T-helper 17 cell (primary cell): ENCODE measurements at regions not wholly inside any gene's neighbourhood (a gene's known extent, or its start where the extent isn't known, plus 50 kb on each side); places are given as distances from the start of the nearest gene placed in this dataset.
"Not testable (repeated sequence)": the region's sequence is repeated elsewhere in the genome, so short reads cannot be mapped to it uniquely, and the experiment has no call there.

Experiments used
- ATAC-seq: fragments of 150-1000 bp; cut with Tn5 transposase; 2 replicates; pipeline ENCODE4 v1.10.0; 2021; ENCODE audit warnings: mild to moderate bottlenecking, moderate library complexity
- DNase-seq, 3 donors: peaks; one replicate each; pipeline versions ENCODE4 v3.0.0 to v3.0.0-alpha.2; 2020 to 2021
- H3K9me3 ChIP-seq: one replicate; pipeline ENCODE4 v1.7.0; 2013; ENCODE audit warnings: low read length, mild to moderate bottlenecking; ENCODE audit not compliant: control insufficient read depth, poor library complexity, severe bottlenecking
- H3K27ac Mint-ChIP-seq: one replicate; pipeline ENCODE4 v1.8.0; 2022; ENCODE audit warnings: mild to moderate bottlenecking, moderate library complexity, mixed read lengths
- H3K27me3 Mint-ChIP-seq: one replicate; pipeline ENCODE4 v1.8.0; 2022; ENCODE audit warnings: mixed read lengths
- H3K36me3 Mint-ChIP-seq: one replicate; pipeline ENCODE4 v1.8.0; 2022; ENCODE audit warnings: low read depth, mixed read lengths
- H3K4me1 Mint-ChIP-seq: one replicate; pipeline ENCODE4 v1.8.0; 2022; ENCODE audit warnings: mild to moderate bottlenecking, mixed read lengths
- H3K4me3 Mint-ChIP-seq: one replicate; pipeline ENCODE4 v1.8.0; 2022; ENCODE audit warnings: mild to moderate bottlenecking, moderate library complexity, mixed read lengths

GRCh38 chr2:87291400-87292200 lies 270.0 kb upstream of the PLGLB1 start:
- H3K4me3 Mint-ChIP-seq, ATAC-seq, DNase-seq, H3K9me3 ChIP-seq, H3K4me1 Mint-ChIP-seq, H3K27ac Mint-ChIP-seq, H3K27me3 Mint-ChIP-seq, H3K36me3 Mint-ChIP-seq: not testable (repeated sequence)

GRCh38 chr2:87293931-87294594 lies 272.4 kb upstream of the PLGLB1 start:
- H3K36me3 Mint-ChIP-seq, H3K4me1 Mint-ChIP-seq, ATAC-seq, H3K9me3 ChIP-seq, H3K27ac Mint-ChIP-seq, DNase-seq, H3K4me3 Mint-ChIP-seq, H3K27me3 Mint-ChIP-seq: not testable (repeated sequence)

- H3K27ac Mint-ChIP-seq, H3K4me3 Mint-ChIP-seq, DNase-seq, H3K27me3 Mint-ChIP-seq, H3K9me3 ChIP-seq, ATAC-seq, H3K4me1 Mint-ChIP-seq, H3K36me3 Mint-ChIP-seq: not testable (repeated sequence)
These were observed 273.5 kb upstream of the PLGLB1 start for GRCh38 chr2:87295135-87295534.

- H3K4me3 Mint-ChIP-seq, H3K27me3 Mint-ChIP-seq, H3K4me1 Mint-ChIP-seq, DNase-seq, ATAC-seq, H3K27ac Mint-ChIP-seq, H3K9me3 ChIP-seq, H3K36me3 Mint-ChIP-seq: not testable (repeated sequence)
These were observed 279.7 kb upstream of the PLGLB1 start for GRCh38 chr2:87301349-87301748.

GRCh38 chr2:87301871-87302270 lies 280.2 kb upstream of the PLGLB1 start:
- not testable (repeated sequence) for H3K4me1 Mint-ChIP-seq, H3K27ac Mint-ChIP-seq, H3K36me3 Mint-ChIP-seq

GRCh38 chr2:87308621-87309020 lies 287.0 kb upstream of the PLGLB1 start:
- H3K27ac Mint-ChIP-seq, H3K27me3 Mint-ChIP-seq, H3K9me3 ChIP-seq, H3K36me3 Mint-ChIP-seq, H3K4me3 Mint-ChIP-seq, ATAC-seq, H3K4me1 Mint-ChIP-seq, DNase-seq: not testable (repeated sequence)

More at GRCh38 chr2:87301871-87302270, 280.2 kb upstream of the PLGLB1 start:
- H3K4me3 Mint-ChIP-seq, DNase-seq, H3K9me3 ChIP-seq, H3K27me3 Mint-ChIP-seq, ATAC-seq: not testable (repeated sequence)

- not testable (repeated sequence) for H3K4me3 Mint-ChIP-seq, H3K9me3 ChIP-seq, H3K36me3 Mint-ChIP-seq, DNase-seq, H3K27me3 Mint-ChIP-seq, ATAC-seq, H3K4me1 Mint-ChIP-seq
- peak overlapping the region; percentile 39 for H3K27ac Mint-ChIP-seq
These were observed 288.1 kb upstream of the PLGLB1 start for GRCh38 chr2:87309785-87310184.

DNA sequence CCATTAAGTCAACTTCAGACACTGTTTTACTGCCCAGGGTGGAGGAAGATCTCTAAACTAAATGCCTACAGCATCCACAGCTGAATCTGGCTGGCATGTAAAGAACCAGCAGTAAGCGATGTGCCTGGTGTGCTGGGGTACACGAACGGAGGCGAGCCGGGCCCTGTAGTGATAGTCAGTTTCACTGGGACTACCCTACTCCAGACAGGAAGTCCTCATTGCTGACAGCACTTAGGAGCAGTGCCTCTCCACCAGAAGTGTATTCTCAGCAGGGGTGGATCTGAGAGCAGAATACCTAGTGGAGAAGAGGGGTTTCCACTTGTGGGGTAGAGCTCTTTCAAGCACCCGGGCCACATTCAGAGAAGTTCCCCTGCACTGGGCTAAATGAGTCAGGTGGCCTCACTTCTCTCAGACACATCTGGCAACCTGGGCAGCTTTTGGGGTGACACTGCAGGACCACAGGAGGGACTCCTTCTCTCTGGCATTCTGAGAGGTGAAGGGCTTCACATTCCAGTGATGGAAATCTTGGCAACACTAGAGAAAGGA lies 290.3 kb upstream of the PLGLB1 start:
- peak overlapping the region; percentile 36 for H3K4me3 Mint-ChIP-seq
- DNase-seq, H3K27me3 Mint-ChIP-seq, H3K4me1 Mint-ChIP-seq, H3K36me3 Mint-ChIP-seq, H3K9me3 ChIP-seq, H3K27ac Mint-ChIP-seq: not testable (repeated sequence)
- ATAC-seq: peak; percentile 52

DNA sequence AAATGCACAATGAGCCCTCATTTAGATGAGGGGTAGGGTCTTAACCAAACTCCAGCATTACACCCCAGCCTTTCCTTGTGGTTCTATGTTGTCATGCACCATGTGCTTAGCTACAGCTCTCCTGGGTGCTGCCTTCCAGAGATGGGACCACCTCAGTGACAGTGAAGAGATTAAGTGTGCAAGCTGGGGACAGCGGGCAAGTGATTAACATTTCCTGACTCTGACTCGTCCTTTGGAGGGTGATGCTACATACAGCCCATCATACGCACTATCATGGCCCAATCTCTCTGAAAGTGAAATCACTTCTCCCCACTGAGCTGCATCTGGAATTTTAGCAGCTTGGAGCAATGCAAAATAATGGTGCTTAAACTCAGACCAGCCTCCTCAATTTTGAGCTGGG lies 293.0 kb upstream of the PLGLB1 start:
- not testable (repeated sequence) for H3K27ac Mint-ChIP-seq
- peak; percentile 18 for ATAC-seq

DNA sequence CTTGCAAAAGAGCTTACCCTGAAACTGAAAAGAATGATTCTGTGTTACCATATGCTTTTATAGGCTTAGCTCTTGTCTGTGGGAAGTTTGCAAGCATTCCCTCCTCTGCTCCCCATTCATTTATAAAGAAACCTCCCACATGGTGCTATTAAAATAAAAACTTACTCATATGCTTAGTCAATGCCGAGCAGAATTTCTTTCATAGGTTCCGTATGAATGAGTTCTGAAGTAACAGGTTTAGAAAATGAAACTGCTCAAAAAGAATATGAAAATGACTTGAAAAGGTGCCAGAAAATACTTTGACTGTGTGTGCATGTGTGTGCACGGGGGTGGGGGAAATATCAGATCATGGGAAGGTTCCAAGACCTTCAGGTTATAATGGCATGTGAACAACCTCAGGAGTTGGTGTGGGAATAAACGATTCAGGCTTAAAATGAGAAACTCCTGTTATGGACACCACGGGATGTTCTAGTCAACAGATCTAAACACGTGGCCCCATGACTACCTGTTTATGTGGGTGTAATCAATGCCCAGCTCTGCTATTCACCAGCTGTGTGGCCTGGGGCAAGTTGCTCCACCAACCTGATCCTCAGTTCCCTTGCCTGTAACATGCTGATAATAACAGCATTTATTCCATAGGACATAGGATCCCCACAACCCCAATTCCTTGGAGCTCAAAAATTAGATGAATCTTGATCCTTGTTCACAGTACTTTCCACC lies 293.7 kb upstream of the PLGLB1 start:
- H3K27me3 Mint-ChIP-seq, H3K27ac Mint-ChIP-seq, H3K4me1 Mint-ChIP-seq, DNase-seq, H3K9me3 ChIP-seq, H3K36me3 Mint-ChIP-seq: not testable (repeated sequence)
- peak overlapping the region; percentile 9 for H3K4me3 Mint-ChIP-seq
- peak; percentile 37 for ATAC-seq

More for the DNA sequence above, 293.0 kb upstream of the PLGLB1 start:
- DNase-seq, H3K4me3 Mint-ChIP-seq, H3K27me3 Mint-ChIP-seq, H3K36me3 Mint-ChIP-seq, H3K9me3 ChIP-seq, H3K4me1 Mint-ChIP-seq: not testable (repeated sequence)

DNA sequence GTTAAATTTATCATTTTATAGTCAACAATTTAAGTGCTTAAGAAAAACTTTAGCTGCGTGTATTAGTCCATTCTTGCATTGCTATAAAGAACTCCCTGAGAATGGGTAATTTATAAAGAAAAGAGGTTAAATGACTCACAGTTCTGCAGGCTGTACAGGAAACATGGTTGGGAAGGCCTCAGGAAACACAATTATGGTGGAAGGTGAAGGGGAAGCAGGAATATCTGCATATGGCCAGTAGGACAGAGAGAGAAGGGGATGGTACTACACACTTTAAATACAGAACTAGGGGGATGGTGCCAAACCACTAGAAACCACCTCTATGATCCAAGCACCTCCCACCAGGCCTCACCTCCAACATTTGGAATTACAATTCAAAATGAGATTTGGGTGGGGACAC lies 295.5 kb upstream of the PLGLB1 start:
- H3K4me3 Mint-ChIP-seq: not testable (repeated sequence)

DNA sequence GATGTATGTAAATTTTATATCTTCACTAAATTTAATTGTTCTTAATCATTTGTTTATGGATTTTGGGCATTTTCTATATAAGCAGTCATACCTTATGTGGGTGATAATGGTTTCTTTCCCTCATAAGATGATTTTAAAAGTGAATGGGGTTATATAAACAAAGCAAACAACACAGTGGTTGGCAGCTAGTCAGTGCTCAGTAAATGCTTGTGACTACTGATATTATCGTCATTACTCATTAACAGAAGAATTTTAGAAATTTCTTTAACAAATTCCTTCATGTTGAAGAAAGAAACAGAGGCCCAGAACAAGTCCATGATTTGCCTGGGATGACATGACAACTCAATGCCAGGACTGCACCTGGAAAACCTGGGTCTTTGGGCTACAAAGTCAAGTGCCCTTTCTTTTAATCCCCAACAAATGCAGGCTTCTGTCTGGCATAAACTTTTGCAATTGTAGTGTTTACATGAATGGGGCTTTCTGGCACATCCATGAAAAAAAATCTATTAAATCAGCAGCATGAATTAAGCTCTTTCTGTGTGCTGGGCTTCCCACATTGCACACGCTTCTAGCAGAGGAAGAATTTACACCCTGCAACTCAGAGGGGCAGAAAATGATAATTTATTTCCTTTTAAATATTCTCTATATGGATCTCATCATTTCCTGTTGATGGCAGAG lies 297.3 kb upstream of the PLGLB1 start:
- H3K27me3 Mint-ChIP-seq, H3K27ac Mint-ChIP-seq, H3K9me3 ChIP-seq, DNase-seq, ATAC-seq, H3K4me1 Mint-ChIP-seq, H3K4me3 Mint-ChIP-seq, H3K36me3 Mint-ChIP-seq: not testable (repeated sequence)

More for the DNA sequence above, 295.5 kb upstream of the PLGLB1 start:
- not testable (repeated sequence) for DNase-seq, H3K27me3 Mint-ChIP-seq, H3K36me3 Mint-ChIP-seq, H3K9me3 ChIP-seq, H3K4me1 Mint-ChIP-seq, ATAC-seq, H3K27ac Mint-ChIP-seq

- not testable (repeated sequence) for H3K27me3 Mint-ChIP-seq, H3K9me3 ChIP-seq, H3K36me3 Mint-ChIP-seq, ATAC-seq, DNase-seq, H3K4me3 Mint-ChIP-seq, H3K27ac Mint-ChIP-seq
- peaks cover 10% of the 10 kb centered on the region for H3K4me1 Mint-ChIP-seq
These were observed 298.1 kb upstream of the PLGLB1 start for GRCh38 chr2:87319705-87320104.
